Lower leg skin (tissue), 3 donors: ENCODE measurements at regions not wholly inside any gene's neighbourhood (a gene's known extent, or its start where the extent isn't known, plus 50 kb on each side); places are given as distances from the start of the nearest gene placed in this dataset.

Source experiments
- CTCF ChIP-seq, 3 donors: fragments of 450-650 bp; IDR thresholded peaks; one replicate each; pipeline ENCODE4 v1.5.1; 2016; ENCODE audit warnings: antibody characterized with exemption in 3 of 3, mild to moderate bottlenecking in 3 of 3, moderate library complexity in 2 of 3
- POLR2A ChIP-seq, 2 donors: fragments of 450-650 bp; IDR thresholded peaks; one replicate each; pipeline ENCODE4 v1.6.1; 2016 to 2017; ENCODE audit warnings: antibody characterized with exemption in 2 of 2, mild to moderate bottlenecking in 1 of 2, moderate library complexity in 1 of 2

GRCh38 chr21:43328185-43328957, 98.6 kb downstream of the SIK1 start:
- TF ChIP-seq POLR2A (IDR thresholded peaks at IDR 0.05) (no peak), CTCF (IDR thresholded peaks at IDR 0.05) (no peak)
